ENCODE measurements at regions not wholly inside any gene's neighbourhood (a gene's known extent, or its start where the extent isn't known, plus 50 kb on each side); places are given as distances from the start of the nearest gene placed in this dataset.

GRCh38 chr6:80480421-80481157 is 374.1 kb downstream of the BCKDHB start:
- DNase-seq (ENCODE audit: low spot score in 2 of 2) = no peak
- intact Hi-C loops (cut with DNase I; ENCODE audit: low total_unique reads) = no loop called here
- H3K4me3 ChIP-seq (ENCODE audit: low read depth, poor library complexity, severe bottlenecking) = no peak overlapping the region
- no peak for TF ChIP-seq POLR2A (IDR thresholded peaks at IDR 0.05)

DNA sequence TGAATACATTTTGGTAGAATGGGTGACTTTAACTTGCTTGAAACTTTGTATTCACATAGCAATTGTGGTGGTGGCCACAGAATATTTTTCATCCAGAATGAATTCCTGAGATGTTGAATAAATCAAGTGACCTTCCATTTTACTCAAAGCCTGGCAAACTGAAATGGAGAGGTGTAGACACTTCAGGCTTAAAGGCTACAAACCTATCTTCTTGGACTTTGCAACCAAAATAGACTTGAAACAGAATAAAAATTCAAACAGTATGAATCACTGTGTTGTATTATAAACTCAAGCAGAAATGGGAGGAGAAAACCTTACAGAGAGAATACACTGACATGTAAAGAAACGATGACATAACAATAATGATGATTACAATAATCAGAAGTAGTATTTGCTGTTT is 371.6 kb downstream of the BCKDHB start:
- DNase-seq (ENCODE audit: low spot score in 2 of 2) = no peak
- WGBS, 2 donors = 82 to 97% methylated on average over 1 of the region's 1 CpG
- intact Hi-C loops (cut with DNase I; ENCODE audit: low total_unique reads) = no loop called here
- no peak overlapping the region for H3K4me3 ChIP-seq (ENCODE audit: low read depth, poor library complexity, severe bottlenecking)
- TF ChIP-seq CTCF (IDR thresholded peaks at IDR 0.05) = no peak
- TF ChIP-seq POLR2A (IDR thresholded peaks at IDR 0.05) = no peak

- intact Hi-C loops (cut with DNase I; ENCODE audit: low total_unique reads) = no loop called here
- no peak for DNase-seq (ENCODE audit: low spot score in 2 of 2)
- no peak overlapping the region for H3K4me3 ChIP-seq (ENCODE audit: low read depth, poor library complexity, severe bottlenecking)
- TF ChIP-seq CTCF (IDR thresholded peaks at IDR 0.05) (no peak), POLR2A (IDR thresholded peaks at IDR 0.05) (no peak)
- WGBS, 2 donors = 49 to 50% methylated on average over 3 of the region's 3 CpGs
These were observed 371.1 kb downstream of the BCKDHB start for GRCh38 chr6:80477591-80477990.

DNA sequence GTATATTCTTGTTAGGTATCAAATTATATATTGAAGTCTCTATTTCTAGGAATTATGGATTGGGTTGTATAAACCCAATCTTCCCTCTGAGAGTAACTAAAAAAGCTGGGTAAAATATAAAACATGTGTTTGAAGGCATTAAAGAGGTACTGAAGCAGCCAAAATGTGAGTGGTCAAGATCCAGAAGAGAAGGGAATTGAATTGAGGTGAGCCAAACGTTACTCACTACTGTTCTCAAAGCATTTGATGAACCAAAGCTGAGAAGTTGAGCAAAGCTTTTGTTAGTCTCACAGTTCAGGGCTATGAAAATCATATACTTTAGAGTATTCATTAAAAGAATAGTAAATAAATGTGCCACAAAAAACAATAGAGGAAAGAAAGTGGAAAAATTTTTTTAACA is 365.8 kb downstream of the BCKDHB start:
- intact Hi-C loops (cut with DNase I; ENCODE audit: low total_unique reads) = no loop called here
- no peak overlapping the region for H3K4me3 ChIP-seq (ENCODE audit: low read depth, poor library complexity, severe bottlenecking)
- 60 to 73% methylated on average over 1 of the region's 1 CpG for WGBS, 2 donors
- TF ChIP-seq CTCF (IDR thresholded peaks at IDR 0.05) (no peak), POLR2A (IDR thresholded peaks at IDR 0.05) (no peak)
- DNase-seq (ENCODE audit: low spot score in 2 of 2) = no peak

GRCh38 chr6:80469977-80470376 is 363.5 kb downstream of the BCKDHB start:
- H3K4me3 ChIP-seq (ENCODE audit: low read depth, poor library complexity, severe bottlenecking) = no peak overlapping the region
- TF ChIP-seq POLR2A (IDR thresholded peaks at IDR 0.05) = no peak
- no peak for TF ChIP-seq CTCF (IDR thresholded peaks at IDR 0.05)
- intact Hi-C loops (cut with DNase I; ENCODE audit: low total_unique reads) = no loop called here
- no peak for DNase-seq (ENCODE audit: low spot score in 2 of 2)
- 32 to 44% methylated on average over 2 of the region's 2 CpGs for WGBS, 2 donors

DNA sequence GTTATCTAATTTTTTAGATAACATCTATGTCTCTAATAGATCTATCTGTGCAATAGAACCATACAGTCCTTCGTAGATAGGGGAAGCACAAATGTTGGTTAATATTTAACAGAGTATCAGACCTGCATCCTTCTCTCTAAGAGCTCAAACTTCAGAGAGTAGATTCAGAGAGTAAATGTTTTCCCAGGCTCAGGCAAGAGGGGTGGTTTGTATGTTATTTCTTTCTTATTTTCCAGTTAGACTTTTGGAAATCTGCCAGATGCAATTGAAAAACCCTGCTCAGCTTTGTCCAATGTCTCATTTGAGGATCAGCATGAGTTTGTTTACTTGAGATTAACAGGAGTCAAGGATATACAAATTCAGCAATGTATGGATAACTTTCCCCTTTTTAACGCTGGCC is 361.9 kb downstream of the BCKDHB start:
- TF ChIP-seq CTCF (IDR thresholded peaks at IDR 0.05) (no peak), POLR2A (IDR thresholded peaks at IDR 0.05) (no peak)
- no peak for DNase-seq (ENCODE audit: low spot score in 2 of 2)
- WGBS, 2 donors = 88 to 93% methylated on average over 2 of the region's 2 CpGs
- intact Hi-C loops (cut with DNase I; ENCODE audit: low total_unique reads) = no loop called here
- H3K4me3 ChIP-seq (ENCODE audit: low read depth, poor library complexity, severe bottlenecking) = no peak overlapping the region

Measured in lower leg skin (tissue), 4 donors.